Activated CD4-positive, alpha-beta T cell treated with anti-CD3 and anti-CD28 coated beads for 1 hour (primary cell): ENCODE measurements at regions not wholly inside any gene's neighbourhood (a gene's known extent, or its start where the extent isn't known, plus 50 kb on each side); places are given as distances from the start of the nearest gene placed in this dataset.
"Not testable (repeated sequence)": the region's sequence is repeated elsewhere in the genome, so short reads cannot be mapped to it uniquely, and the experiment has no call there.

Experiments
- DNase-seq: peaks from one replicate; pipeline ENCODE4 v3.0.0-alpha.2; 2020

DNA sequence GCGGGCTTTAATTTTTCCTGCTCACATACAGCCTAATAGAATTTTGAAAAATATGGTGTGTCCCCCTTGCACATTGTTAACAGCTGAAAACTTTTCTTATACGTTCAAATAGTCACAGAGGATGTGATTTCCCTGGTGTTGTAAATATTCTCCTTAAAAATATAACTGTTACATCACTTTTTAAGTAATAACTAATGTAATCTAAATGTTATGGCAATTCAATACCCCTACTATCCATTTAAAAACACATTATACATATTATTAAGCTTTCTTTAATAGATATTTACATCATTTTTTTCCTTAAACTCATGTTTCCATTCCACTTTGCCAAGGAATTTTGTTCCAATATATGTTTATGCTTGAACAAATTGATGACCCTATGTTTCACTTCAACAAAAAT, 85.5 kb upstream of the S1PR1 start:
- no peak for DNase-seq

DNA sequence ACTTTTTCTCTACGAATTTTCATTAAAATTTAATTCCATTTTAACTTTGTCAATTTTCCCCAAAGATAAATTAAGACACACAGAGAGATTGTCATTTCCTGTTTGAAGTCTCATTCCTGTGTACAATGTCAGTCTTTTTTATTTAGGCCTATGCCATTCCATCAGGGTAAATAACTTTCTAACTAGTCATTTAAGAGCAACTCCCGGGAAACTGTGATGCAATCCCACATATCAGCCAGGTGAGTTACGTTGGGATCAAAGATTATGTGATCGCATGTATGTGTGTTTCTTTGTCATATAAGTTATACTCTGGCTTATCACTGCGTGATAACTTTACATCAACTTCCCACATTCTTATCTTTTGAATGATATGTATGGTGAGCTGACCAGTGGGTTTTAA, 86.1 kb upstream of the S1PR1 start:
- DNase-seq = no peak

DNA sequence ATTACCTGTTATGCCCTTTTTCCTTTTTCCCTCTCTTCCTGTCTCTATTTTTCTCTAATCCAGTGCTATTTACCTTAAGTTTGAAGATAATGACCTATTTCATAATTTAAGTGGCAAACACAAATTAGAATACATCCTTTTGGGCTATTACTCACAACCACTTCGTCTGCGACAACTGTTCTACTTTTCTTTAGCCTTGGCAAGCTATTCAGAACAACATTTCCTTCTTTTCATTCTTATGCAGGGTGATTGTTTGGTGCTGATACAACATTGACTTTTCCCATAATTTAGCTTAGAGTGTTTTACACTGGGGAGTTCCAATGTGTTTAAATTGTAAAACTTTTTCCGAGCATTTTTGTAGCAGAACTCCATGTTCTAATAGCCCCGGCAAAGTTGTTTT, 86.6 kb upstream of the S1PR1 start:
- no peak for DNase-seq

DNA sequence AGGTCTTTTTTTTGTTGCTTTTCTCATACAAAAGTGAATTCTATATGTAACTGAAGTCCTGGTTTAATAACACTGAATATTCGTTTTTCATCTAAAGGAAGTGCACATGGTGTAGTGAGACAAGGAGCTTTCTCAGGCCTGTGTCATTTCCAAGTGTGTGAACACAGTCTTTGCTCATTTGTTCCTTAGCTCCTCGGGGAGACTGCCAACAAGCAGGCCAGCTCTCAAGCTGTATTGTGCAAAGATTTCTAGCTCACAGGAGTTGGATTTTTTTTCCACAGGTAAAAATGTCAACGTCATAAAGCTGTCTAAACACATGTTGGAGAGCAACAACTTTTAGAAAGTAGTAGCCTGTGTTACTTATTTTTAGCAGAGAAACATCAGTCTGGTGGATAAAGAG, 87.8 kb upstream of the S1PR1 start:
- no peak for DNase-seq

DNA sequence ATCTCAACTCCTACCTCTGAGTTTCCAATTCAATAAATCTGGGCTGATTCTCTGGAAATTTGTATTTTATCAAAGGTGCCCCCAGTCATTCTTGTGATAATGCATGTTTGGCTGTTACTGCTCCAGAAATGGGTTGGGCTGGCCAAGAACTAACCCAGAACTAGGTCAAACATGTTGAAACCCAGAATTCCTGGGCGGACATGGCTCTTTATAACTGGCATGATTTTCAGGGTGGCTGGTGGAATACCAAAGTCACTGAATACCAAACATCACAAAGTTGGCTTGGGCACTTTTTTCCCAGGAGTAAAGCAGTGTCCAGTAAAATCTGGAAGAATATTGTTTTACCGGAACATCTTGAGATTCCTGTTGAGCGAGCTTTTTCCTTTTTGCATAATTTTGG, 89.4 kb upstream of the S1PR1 start:
- no peak for DNase-seq

DNA sequence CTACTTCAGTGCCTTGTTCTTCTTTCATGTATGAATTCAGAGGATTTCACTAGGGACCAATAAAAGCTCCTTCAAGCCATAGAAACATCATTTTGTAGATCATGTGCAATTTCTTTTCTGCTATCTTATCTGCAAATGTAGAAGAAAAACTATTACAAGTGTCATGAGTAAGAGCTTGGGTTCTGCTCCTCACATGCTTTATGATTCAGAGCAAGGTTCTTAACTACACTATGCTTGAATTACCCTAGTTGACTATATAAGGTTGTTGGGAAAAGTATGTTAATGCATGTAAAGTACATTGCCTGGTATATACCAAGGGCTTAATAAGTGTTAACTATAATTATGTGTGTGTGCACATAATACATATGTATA, 91.4 kb upstream of the S1PR1 start:
- no peak for DNase-seq

DNA sequence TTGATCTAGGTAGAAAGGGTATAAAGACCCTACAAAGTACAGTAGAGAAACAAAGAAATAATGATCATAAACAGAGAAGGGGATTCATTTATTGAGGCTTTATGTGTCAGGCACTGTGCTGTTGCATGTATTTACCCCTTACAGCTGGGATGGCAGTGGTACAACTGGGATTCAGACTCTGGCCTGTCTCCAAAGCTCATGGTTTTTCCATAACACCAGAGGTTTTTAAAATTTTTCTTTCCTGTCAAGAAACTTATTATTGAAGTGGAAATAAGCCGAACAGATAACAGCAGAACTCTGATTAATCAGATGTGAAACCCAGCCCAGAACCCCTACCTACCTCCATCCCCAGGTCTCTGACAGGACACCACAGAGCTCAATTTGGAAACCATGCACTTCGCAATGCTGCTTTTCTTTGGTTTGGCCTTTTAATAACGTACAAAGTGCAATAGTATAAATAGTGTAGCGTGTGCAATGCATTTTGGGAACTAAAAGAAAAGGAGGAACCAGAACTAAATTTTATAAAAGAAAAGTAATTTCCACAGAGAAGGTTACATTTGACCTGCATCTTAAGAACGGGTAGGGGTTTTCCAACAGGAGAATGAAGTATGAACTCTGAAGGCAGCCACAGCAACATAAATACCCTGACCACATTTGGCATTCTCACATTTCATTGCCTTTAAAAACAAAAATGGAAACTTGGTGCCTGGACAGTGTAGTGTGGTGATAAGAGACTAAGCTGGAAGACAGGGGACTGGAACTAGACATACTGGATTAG, 92.0 kb upstream of the S1PR1 start:
- no peak for DNase-seq

DNA sequence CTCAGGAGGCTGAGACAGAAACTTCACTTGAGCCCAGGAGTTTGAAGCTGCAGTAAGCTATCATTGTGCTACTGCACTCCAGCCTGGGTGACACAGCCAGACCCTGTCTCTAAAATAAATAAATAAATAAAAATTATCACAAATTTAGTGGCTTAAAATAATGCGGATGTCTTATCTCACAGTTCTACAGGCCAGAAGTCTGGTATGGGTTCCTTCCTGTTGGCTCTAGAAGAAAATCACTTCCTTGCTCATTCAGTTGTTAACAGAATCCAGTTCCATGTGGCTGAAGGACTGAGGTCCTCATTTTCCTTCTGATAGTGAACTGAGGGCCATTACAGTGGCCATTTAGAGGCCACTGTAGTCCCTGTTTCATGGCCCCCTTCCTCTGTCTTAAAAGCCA, 94.6 kb upstream of the S1PR1 start:
- DNase-seq = no peak

DNA sequence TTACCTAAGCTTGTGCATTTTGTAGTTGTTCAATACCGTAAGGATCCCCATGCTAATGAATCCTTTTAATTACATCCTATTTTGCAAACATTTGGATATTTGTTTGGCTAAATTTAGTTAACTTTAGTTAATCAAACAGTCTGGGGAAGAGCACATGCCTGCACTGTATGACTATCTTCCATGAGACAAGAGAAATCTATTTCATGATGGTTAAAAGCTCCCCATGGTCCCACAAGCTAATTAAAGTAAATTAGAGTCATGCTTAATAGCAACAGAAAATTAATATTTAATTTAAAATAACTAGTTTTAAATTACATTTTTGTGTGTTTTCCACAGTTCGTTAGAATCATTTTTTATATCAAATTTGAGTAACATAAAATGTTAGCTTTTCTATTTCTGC, 95.4 kb upstream of the S1PR1 start:
- no peak for DNase-seq

DNA sequence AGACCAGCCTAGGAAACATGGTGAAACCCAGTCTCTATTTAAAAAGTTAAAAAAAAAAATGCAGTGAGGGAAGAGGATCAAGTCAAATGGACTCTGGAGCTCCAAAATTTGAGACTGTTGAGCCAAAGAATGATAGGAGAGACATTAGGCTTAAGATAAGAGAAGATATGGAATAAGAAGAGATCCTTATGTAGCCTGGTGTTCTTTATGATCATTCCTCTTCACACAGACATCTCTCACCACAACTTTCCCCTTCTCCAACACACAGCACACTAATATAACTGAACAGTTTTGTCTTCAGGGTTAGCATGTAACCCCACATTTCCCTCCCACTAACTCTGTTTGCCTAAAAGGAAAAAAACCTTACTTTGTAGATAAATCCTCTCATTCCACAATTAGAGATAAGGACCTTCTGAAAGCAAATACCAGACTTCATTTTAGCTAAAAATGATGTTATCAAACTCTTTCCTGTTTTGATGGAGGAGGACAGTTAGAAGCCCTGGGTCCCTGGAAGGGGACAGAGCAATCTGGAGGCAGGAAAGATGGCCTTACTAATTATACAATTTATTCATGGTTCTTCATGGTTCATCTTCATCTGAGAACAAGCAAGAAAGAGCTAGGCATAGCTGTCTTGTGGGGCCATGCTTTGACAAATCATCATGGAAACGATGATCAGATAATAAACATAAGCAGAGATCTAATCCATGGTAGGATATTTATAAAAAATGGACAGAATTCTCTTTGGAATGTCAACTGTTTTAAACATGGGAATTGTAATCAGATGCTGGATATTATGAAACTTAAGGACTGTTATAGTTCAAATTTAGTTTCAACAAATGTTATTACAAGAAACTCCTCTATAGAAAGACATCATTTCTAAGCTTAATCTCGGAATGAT, 96.7 kb upstream of the S1PR1 start:
- DNase-seq = no peak

DNA sequence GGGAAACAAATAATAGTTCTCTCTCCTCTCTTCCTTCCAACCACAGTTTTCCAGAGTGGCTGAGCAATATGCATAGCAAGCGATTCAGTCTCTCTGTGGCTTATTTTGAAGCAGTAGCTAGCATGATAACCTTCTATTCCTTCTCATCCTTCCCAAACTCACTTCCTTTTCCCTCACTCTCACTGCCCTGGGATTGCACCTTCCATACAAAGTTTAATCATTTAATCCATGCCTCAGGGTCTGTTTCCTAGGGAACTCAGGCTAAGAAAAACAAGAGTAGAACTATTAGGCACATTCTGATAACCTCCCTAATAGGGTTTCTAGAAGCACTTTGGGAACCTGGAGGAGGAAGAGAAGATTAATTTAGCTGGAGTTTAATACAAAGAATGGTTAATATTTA, 97.7 kb upstream of the S1PR1 start:
- DNase-seq = no peak

DNA sequence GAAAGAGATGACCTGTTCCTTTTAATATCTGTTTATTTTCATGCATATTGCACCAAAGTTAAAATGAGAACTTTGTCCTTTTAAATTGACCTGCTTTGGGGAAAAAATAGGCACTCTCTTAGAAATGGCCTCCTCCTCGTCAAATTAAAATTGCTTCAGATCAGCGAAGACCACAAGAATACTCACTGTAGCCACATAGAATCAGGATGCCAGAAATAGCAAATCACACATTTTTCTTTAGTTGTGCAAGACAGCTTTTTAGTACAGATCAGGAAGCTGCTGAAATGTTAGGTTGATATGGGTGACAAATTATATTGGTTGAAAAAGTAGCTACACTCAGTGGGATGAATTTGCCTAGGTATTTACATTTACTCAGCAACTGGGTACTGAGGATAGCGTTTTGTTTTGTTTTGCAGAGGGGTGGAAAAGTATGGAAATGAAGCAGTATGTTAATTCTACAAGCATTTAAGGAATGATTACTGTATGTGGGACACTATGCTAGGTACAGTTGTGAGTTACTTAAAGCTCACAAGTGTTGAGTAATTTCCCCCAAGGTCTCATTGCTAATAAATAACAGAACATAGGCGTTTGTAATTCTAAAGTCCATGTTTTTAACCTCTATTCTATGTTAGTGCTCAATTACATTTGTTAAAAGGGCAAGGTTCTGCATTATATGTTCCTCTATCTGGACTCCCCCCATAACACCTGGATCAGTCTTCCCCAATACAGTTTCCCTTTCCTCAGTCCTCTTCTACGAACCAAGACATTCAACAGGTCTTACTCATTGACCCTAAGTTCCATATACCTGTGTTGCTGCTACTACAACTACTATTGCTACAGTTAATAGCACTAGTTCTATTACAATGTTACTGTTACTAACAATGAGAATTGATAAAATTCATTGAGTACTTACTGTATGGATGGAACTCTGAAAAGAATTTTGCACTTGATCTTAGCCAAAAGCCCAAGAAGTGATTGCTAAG, 99.4 kb upstream of the S1PR1 start:
- DNase-seq = no peak

DNA sequence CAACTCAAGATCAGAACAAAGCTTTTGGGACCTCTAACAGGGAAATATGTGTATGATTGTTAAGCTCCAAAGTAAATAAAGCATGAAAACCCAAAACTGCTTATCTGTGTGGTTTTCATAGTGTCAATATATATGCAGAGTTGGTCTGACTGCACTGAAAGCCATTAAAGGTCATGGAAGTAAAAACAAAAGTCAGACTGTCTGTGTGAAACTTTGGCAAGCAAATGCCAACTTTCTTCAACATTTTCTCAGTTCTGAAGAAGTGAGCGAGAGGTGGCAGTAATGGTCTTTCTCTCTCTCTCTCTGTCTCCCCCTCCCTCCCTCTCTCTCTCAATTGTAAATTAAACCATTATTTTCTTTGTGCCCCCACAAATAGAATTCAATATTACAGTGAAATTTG, 100.1 kb upstream of the S1PR1 start:
- no peak for DNase-seq

DNA sequence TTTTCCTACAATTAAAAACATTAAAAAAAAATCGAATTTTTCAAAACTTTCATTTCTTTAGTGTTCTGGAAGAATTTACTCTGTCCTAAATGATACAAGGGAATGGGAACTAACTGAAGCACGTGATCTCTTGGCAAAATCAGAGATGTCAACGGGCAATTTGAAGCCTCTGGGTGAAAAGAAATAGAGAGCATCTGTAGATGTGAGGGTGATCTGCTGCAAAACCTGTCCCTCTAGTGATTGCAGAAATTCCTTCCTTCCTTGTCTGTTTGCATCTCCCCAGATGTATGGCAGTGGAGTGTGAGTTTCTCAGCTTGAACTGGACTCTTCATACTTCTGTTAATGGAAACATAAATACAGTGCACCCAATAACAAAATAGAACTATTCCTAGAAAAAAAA, 100.5 kb upstream of the S1PR1 start:
- DNase-seq = no peak

DNA sequence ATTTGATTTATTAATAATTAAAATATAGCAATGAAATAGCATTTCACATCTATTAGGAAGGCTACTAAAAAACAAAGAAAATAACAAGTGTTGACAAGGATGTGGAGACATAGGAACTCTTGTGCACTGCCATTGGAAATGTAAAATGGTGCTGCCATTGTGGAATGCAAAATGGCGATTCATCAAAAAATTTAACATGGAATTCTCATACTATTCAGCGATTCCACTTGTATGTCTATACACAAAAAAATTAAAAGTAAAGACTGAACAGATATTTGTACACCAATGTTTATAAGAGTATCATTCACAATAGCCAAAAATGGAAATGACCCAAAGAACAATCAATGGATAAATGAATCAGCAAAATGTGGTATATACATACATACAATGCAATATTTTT, 101.3 kb upstream of the S1PR1 start:
- DNase-seq = no peak

DNA sequence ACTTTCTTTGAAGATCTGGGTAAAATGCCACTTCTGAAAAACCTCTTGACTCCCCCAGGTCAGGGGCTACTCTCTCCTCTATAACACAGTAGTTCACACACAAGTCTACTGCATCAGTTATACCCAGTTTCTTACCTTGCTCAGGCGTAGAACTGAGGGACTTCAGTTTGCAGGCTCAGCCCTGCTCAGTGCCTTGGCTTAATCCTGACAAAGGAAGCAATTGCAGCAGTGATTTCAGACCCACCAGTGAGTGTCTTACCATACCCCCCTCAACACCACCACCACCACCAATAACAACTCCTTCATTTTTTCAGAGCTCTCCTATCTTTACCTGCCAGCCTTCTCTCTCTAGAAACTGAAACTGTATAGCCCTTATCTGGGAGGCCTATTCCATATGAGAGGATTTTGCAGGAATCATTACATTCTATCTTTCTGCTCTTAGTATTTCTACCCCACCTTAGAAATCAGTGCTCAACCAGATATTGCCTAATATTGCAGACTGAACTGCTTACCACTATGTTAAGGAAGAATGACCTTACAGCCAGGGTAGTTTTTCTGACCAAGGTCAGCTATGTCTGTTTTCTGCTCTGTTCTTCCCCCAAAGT, 105.5 kb upstream of the S1PR1 start:
- DNase-seq = no peak

DNA sequence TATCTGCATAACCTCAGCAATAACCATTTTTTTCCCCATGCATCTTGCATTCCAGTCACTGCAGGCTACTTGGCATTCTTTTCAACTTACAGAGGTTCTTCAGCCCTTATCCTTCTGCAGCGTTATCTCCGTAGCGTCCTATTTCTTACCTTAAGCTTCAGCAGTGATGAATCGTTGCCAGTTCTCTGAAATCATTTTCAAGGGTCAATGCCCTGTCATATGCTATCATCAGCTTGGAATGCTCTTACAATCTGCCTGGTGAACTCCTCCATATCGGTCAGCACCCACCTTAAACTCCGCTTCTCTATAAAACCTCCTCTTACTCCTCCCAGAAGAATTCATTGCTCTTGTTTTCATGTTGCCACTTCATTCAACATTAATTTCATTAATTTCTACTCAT, 105.1 kb upstream of the DPH5 start:
- DNase-seq = no peak

DNA sequence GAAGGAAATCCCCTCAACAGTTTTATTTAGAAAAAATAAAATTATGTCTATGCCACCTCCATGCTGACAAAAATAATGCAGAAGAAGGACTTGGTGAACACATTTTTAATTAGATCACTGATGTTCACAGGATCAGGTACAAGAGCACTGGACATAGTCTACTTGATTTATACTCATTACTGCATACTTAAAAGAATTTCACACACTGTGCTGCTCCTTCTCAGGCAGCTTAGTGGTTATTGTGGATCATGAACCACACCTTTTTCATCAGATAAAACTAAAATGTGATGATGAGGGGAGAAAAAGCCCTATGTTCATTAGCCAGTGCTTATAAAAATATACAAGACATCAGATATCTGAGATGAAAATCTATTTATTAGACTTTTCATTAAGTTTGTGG, 103.3 kb upstream of the DPH5 start:
- no peak for DNase-seq

DNA sequence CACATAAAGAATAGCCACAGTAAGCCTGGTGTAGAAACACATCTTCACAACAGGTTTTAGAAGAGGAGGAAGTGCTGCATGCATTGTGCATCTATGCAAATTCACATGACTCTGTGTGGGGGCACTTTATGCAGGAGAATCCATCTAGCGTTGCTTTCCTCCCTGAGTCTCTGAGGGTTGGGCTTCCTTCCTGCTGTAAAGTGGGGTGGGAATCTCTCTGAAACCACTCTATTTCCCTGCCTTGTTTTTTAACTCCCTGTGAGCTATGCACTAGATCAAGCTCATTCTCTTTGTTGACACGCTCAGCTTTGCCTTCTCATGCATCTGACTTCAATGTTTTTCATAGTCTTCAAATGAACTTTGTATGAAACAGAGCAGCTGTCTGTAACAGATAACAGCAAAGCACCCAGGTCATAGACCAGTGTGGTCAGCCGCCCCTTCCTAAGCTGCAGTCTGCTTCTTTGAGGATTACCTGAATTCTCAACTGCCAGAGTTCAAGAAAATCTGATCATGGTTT, 102.7 kb upstream of the DPH5 start:
- no peak for DNase-seq

DNA sequence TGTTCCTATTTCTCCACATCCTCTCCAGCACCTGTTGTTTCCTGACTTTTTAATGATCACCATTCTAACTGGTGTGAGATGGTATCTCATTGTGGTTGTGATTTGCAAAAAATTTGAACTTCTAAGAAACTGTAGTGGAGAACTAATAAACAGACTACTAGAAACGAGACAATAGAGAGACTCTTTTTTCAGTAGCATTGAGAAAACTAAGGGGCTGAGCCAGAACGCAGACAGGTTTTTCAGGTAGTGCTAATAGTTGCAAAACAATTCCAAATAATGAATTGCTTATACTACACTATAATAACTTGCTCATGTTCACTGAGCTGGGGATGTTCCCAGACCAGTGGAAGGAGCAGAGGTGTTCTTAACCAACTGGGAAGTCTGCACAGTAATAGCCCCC, 98.8 kb upstream of the DPH5 start:
- no peak for DNase-seq

DNA sequence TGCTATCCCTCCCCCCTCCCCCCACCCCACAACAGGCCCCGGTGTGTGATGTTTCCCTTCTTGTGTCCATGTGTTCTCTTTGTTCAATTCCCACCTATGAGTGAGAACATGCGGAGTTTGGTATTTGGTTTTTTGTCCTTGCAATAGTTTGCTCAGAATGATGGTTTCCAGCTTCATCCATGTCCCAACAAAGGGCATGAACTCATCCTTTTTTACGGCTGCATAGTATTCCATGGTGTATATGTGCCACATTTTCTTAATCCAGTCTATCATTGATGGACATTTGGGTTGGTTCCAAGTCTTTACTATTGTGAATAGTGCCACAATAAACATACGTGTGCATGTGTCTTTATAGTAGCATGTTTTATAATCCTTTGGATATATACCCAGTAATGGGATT, 98.3 kb upstream of the DPH5 start:
- not testable (repeated sequence) for DNase-seq

DNA sequence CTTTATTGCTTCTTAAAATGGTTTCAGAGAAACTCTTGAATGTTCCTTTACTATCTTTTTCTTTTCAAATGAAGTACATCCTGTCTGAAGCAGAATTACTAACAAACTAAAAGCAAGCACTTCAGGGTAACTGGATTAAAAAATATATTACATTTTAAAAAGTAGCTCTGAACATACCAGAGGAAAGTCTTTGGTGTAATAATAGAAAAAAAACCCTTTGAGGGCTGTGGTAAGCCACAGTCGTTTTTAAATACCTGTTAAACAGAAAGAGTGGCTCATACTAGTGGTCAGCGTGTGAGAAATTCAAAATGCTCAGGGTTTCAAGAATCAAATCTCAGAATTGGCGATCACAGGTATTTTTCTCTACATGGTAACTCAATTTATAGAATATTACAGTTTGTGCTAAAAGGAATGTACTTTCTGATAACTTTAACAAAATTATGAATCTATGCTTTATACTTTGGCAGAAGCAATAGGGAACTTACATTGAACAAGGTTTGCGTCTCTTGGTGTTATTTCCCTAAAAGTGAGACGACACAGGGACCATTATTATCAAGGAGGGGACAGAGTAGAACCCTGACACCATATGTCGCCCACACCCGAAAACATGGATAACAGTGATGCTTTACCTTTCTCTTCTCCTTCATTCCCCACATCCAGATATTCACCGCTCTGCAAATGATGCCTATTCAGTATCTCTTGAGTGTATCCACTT, 97.0 kb upstream of the DPH5 start:
- DNase-seq = no peak
